Trophoblast cell (in vitro differentiated cells and primary cell): ENCODE measurements at regions not wholly inside any gene's neighbourhood (a gene's known extent, or its start where the extent isn't known, plus 50 kb on each side); places are given as distances from the start of the nearest gene placed in this dataset.

Experiments
- DNase-seq, 2 donors: peaks; one replicate each; pipeline ENCODE4 v3.0.0-alpha.2; 2016
- H2AFZ ChIP-seq: 2 replicates; pipeline ENCODE4 v1.6.1; 2013; ENCODE audit warnings: low read length, moderate library complexity, mild to moderate bottlenecking; ENCODE audit not compliant: insufficient read depth, poor library complexity
- H2AK5ac ChIP-seq: 2 replicates; pipeline ENCODE4 v1.6.1; 2013; ENCODE audit warnings: mild to moderate bottlenecking, low read length
- H2BK120ac ChIP-seq: 2 replicates; pipeline ENCODE4 v1.6.1; 2013; ENCODE audit warnings: low read length, mild to moderate bottlenecking, moderate library complexity; ENCODE audit not compliant: insufficient read depth, poor library complexity
- H2BK12ac ChIP-seq: 2 replicates; pipeline ENCODE4 v1.6.1; 2013; ENCODE audit warnings: mild to moderate bottlenecking, low read length, moderate library complexity
- H2BK5ac ChIP-seq: 2 replicates; pipeline ENCODE4 v1.6.1; 2013; ENCODE audit warnings: low read length, low read depth, moderate library complexity, mild to moderate bottlenecking; ENCODE audit not compliant: poor library complexity
- H3K14ac ChIP-seq: 2 replicates; pipeline ENCODE4 v1.6.1; 2013; ENCODE audit warnings: mild to moderate bottlenecking, low read length
- H3K18ac ChIP-seq: 2 replicates; pipeline ENCODE4 v1.6.1; 2013; ENCODE audit warnings: mild to moderate bottlenecking, low read length
- H3K23ac ChIP-seq: 2 replicates; pipeline ENCODE4 v1.6.1; 2013; ENCODE audit warnings: low read length
- H3K27ac ChIP-seq: 2 replicates; pipeline ENCODE4 v1.5.1; 2013; ENCODE audit warnings: low read depth, mild to moderate bottlenecking, inconsistent platforms, low read length, moderate library complexity
- H3K27me3 ChIP-seq: 2 replicates; pipeline ENCODE4 v1.6.1; 2013; ENCODE audit warnings: inconsistent platforms, mild to moderate bottlenecking, low read length, moderate library complexity; ENCODE audit not compliant: insufficient read depth
- H3K36me3 ChIP-seq, 2 experiments: 1 replicate in 1 of 2; 2 replicates in 1 of 2; pipeline ENCODE4 v1.6.1; 2013; ENCODE audit warnings: low read length in 2 of 2, mild to moderate bottlenecking in 2 of 2, moderate library complexity in 1 of 2; ENCODE audit not compliant: insufficient read depth in 2 of 2, control insufficient read depth in 1 of 2
- H3K4ac ChIP-seq: 2 replicates; pipeline ENCODE4 v1.6.1; 2013; ENCODE audit warnings: low read depth, mild to moderate bottlenecking, low read length, moderate library complexity
- H3K4me1 ChIP-seq, 2 experiments: 1 replicate in 1 of 2; 2 replicates in 1 of 2; pipeline ENCODE4 v1.6.1; 2013; ENCODE audit warnings: low read length in 2 of 2, mild to moderate bottlenecking in 2 of 2, moderate library complexity in 1 of 2; ENCODE audit not compliant: insufficient read depth in 2 of 2, control insufficient read depth in 1 of 2
- H3K4me2 ChIP-seq: 2 replicates; pipeline ENCODE4 v1.6.1; 2013; ENCODE audit warnings: inconsistent platforms, mild to moderate bottlenecking, low read length, moderate library complexity
- H3K4me3 ChIP-seq: 2 replicates; pipeline ENCODE4 v1.5.1; 2013; ENCODE audit warnings: mild to moderate bottlenecking, low read depth, low read length, inconsistent platforms
- H3K79me1 ChIP-seq: one replicate; pipeline ENCODE4 v1.6.1; 2013; ENCODE audit warnings: low read length
- H3K79me2 ChIP-seq: 2 replicates; pipeline ENCODE4 v1.6.1; 2013; ENCODE audit warnings: low read length, mild to moderate bottlenecking; ENCODE audit not compliant: control insufficient read depth, insufficient read depth, poor library complexity
- H3K9ac ChIP-seq: 2 replicates; pipeline ENCODE4 v1.6.1; 2013; ENCODE audit warnings: mild to moderate bottlenecking, low read length
- H3K9me3 ChIP-seq: 2 replicates; pipeline ENCODE4 v1.6.1; 2013; ENCODE audit warnings: low read depth, mild to moderate bottlenecking, control low read depth, inconsistent platforms, low read length; ENCODE audit not compliant: insufficient read depth
- H4K12ac ChIP-seq: 2 replicates; pipeline ENCODE4 v1.6.1; 2013; ENCODE audit warnings: low read depth, mild to moderate bottlenecking, low read length, moderate library complexity
- H4K8ac ChIP-seq: 2 replicates; pipeline ENCODE4 v1.6.1; 2013; ENCODE audit warnings: low read depth, mild to moderate bottlenecking, low read length, moderate library complexity
- H4K91ac ChIP-seq: one replicate; pipeline ENCODE4 v1.6.1; 2013; ENCODE audit warnings: low read depth, mild to moderate bottlenecking, low read length, moderate library complexity
- WGBS: extraction: QIAGEN DNeasy Blood & Tissue Kit; methylation state at CpG from one replicate; pipeline ENCODE4 v1.1.7; 2013; ENCODE audit warnings: missing lambda C conversion rate; ENCODE audit not compliant: insufficient read length, insufficient coverage; ENCODE audit errors: extremely low coverage; 5-methylcytosine and 5-hydroxymethylcytosine counted together

DNA sequence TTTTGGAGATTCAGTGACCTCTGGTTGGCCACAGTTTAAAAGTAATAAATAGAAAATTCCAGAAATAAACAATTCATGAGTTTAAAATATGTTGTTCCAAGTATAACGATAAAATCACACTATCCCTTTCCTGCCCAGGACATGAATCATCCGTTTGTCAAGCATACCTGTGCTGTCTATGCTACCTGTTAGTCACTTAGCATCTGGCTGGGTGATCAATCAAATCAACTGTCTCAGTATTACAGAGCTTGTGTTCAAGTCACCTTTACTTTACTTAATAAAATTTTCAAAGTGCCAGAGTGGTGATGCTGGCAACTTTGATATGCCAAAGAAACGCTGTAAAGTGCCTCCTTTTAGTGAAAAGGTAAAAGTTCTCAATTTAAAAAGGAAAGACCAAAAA is 979.5 kb upstream of the NDST4 start:
- Histone ChIP-seq H2AK5ac (no peak overlapping the region), H2BK5ac (no peak overlapping the region), H4K91ac (no peak overlapping the region), H2BK120ac (no peak overlapping the region), H3K23ac (no peak overlapping the region), H3K9me3 (peaks cover 2% of the 10 kb centered on the region), H4K8ac (no peak overlapping the region), H2AFZ (no peak overlapping the region), H3K4me2 (no peak overlapping the region), H2BK12ac (no peak overlapping the region), H3K9ac (no peak overlapping the region), H4K12ac (no peak overlapping the region), H3K79me1 (no peaks in the 10 kb centered on the region), H3K4ac (no peak overlapping the region), H3K18ac (no peak overlapping the region), H3K27me3 (no peaks in the 10 kb centered on the region), H3K36me3 (peaks cover 0 to 2% of the 10 kb centered on the region in 2 experiments), H3K4me3 (no peak overlapping the region), H3K14ac (no peak overlapping the region), H3K27ac (no peak overlapping the region), H3K4me1 (no peaks in the 10 kb centered on the region), H3K79me2 (no peaks in the 10 kb centered on the region)
- WGBS: no CpG with 5 or more reads among the region's 3 CpGs
- peak; percentile 14 to 40 for DNase-seq

DNA sequence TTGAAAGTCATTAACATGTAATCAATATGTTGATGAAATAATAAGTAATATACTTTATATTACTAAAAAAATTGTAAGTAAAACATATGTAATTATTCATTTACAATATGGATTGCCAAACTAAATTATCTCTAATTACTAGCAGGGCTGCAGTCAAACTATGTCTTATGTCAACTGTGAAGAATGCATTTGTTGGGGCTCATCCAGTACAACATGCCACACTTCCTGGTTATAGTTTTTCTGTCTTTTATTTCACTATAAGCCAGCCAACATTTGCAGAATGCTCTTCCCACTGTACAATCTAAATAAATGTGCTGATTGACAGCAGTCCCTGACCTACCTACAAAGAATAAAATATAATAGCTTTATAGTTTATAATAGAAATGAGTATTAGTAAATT is 975.4 kb upstream of the NDST4 start:
- no peak overlapping the region for H3K9ac ChIP-seq
- H3K18ac ChIP-seq: no peak overlapping the region
- no peak overlapping the region for H4K8ac ChIP-seq
- no peaks in the 10 kb centered on the region for H3K9me3 ChIP-seq
- no peak overlapping the region for H2BK120ac ChIP-seq
- no peak overlapping the region for H4K91ac ChIP-seq
- H3K27me3 ChIP-seq: no peaks in the 10 kb centered on the region
- H3K79me1 ChIP-seq: no peaks in the 10 kb centered on the region
- H4K12ac ChIP-seq: no peak overlapping the region
- no peaks in the 10 kb centered on the region for H3K79me2 ChIP-seq
- no peak for DNase-seq
- no peak overlapping the region for H2BK12ac ChIP-seq
- no peak overlapping the region for H3K14ac ChIP-seq
- H3K27ac ChIP-seq: no peak overlapping the region
- no peak overlapping the region for H3K23ac ChIP-seq
- no peak overlapping the region for H2AK5ac ChIP-seq
- H3K36me3 ChIP-seq: no peaks in the 10 kb centered on the region
- no peak overlapping the region for H3K4me3 ChIP-seq
- H2BK5ac ChIP-seq: no peak overlapping the region
- no peaks in the 10 kb centered on the region for H3K4me1 ChIP-seq
- H2AFZ ChIP-seq: no peak overlapping the region
- no peak overlapping the region for H3K4me2 ChIP-seq
- H3K4ac ChIP-seq: no peak overlapping the region

DNA sequence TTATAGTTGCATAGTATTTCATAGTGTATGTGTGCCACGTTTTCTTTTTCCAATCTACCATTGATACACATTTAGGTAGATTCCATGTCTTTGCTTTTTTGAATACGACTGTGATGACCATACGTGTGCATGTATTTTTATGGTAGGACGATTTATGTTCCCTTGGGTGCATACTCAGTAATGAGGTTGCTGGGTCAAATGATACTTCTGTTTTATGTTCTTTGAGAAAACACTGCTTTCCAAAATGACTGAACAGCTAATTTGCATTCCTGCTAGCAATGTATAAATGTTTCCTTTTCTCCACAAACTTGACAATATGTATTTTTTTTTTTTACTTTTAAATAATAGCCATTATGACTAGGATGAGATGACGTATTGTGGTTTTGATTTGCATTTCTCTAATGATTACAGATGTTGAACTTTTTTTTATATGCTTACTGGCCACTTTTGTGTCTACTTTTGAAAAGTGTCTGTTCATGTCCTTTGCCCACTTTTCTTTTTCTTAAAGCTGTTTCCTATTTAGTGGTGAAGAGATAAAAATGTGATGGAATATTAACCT is 969.5 kb upstream of the NDST4 start:
- no peak overlapping the region for H3K4me3 ChIP-seq
- no peak overlapping the region for H3K9ac ChIP-seq
- no peaks in the 10 kb centered on the region for H3K79me1 ChIP-seq
- no CpG with 5 or more reads among the region's 5 CpGs for WGBS
- H3K14ac ChIP-seq: no peak overlapping the region
- no peak overlapping the region for H3K4ac ChIP-seq
- no peak overlapping the region for H4K8ac ChIP-seq
- H3K27me3 ChIP-seq: no peaks in the 10 kb centered on the region
- no peak overlapping the region for H4K91ac ChIP-seq
- H3K18ac ChIP-seq: no peak overlapping the region
- H2BK5ac ChIP-seq: no peak overlapping the region
- no peak overlapping the region for H2AFZ ChIP-seq
- no peak overlapping the region for H3K4me2 ChIP-seq
- no peaks in the 10 kb centered on the region for H3K36me3 ChIP-seq
- no peak for DNase-seq
- H2BK120ac ChIP-seq: no peak overlapping the region
- H2AK5ac ChIP-seq: no peak overlapping the region
- no peaks in the 10 kb centered on the region for H3K4me1 ChIP-seq
- no peaks in the 10 kb centered on the region for H3K9me3 ChIP-seq
- H4K12ac ChIP-seq: no peak overlapping the region
- H3K27ac ChIP-seq: no peak overlapping the region
- no peak overlapping the region for H2BK12ac ChIP-seq
- H3K23ac ChIP-seq: no peak overlapping the region
- H3K79me2 ChIP-seq: no peaks in the 10 kb centered on the region

DNA sequence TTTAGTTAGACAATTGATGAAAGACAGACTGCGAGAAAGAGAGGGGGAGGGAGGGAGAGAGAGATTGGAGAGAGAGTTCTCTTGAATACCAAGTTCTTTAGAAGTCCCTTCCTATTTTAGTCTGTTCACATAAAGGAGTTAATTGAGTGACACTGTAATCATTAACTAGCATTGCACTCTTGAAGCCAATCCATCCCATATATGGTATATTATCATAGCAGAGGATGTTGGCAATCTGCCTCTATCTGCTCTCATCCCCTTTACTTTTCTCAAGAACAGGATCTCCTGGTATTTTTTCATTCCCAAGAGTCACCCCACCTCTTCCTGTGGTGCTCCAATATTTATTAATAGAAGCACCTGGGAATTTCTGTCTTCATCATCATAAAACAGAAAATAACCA is 959.6 kb upstream of the NDST4 start:
- Histone ChIP-seq H3K36me3 (no peaks in the 10 kb centered on the region), H3K4me2 (no peak overlapping the region), H4K12ac (no peak overlapping the region), H3K4ac (no peak overlapping the region), H3K27ac (no peak overlapping the region), H3K18ac (no peak overlapping the region), H2BK120ac (no peak overlapping the region), H2BK12ac (no peak overlapping the region), H3K9me3 (no peaks in the 10 kb centered on the region), H2BK5ac (no peak overlapping the region), H2AFZ (no peak overlapping the region), H4K8ac (no peak overlapping the region), H3K23ac (no peak overlapping the region), H3K27me3 (no peaks in the 10 kb centered on the region), H3K4me3 (no peak overlapping the region), H2AK5ac (no peak overlapping the region), H3K14ac (no peak overlapping the region), H3K79me1 (no peaks in the 10 kb centered on the region), H4K91ac (no peak overlapping the region), H3K4me1 (no peaks in the 10 kb centered on the region), H3K9ac (no peak overlapping the region), H3K79me2 (no peaks in the 10 kb centered on the region)
- no CpG with 5 or more reads among the region's 1 CpG for WGBS
- DNase-seq: no peak
